ENCODE measurements at regions not wholly inside any gene's neighbourhood (a gene's known extent, or its start where the extent isn't known, plus 50 kb on each side); places are given as distances from the start of the nearest gene placed in this dataset.

DNA sequence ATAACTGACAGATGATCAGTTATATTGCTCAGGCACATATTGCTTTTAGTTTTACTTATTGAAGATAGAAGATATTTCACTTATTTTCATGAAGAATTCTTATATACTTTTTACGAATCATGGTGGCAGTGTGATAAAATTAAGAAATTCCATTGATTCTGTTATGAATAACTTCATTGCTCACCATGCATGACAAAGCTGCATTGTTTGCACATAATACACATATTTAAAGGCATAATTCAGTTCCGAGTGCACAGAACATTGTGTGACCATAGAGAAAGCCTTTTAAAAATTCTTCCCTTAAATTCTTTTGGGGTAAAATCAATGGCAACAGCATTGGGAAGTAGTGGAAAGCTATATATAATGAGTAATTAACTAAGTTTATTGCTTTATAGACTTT, 82.5 kb upstream of the NAALADL2 start:
- no peak for DNase-seq (ENCODE audit: low spot score)

DNA sequence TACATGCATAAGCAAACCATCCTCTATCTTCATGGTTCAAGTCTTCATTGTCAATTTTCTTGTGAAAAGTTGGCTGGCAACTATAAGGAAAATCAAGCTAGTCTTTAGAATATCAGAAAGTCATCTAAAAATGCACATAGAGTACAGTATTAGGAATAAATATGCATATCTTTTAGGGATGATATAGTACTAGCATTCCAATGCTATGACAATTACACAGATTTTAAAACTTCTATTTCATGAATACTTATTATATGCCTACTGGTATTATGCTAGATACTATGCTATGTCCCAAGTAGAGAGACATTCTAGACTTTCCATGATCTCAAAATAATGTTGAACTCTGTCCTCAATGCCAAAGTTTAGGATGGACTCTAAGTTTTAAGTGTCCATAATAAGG, 81.3 kb upstream of the NAALADL2 start:
- DNase-seq (ENCODE audit: low spot score), result no peak

DNA sequence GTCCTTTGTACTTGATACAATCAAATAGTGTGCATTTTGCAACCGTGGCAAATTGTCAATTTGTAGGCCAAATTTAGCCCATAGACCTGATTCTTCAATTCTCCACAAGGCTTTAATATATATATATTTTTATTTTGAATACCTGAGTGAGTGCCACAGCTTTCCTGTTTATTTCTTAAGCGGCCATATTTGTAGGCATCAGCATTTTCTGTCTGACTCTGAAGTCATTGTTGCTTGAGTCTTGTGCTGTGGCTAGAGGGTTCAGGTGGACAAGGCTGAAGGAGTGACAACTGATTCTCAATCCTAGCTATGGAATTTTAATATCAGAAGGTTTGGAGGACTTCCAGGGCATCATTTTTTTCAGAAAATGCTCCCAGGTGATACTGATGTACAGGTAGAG, 75.6 kb upstream of the NAALADL2 start:
- no peak for DNase-seq (ENCODE audit: low spot score)

DNA sequence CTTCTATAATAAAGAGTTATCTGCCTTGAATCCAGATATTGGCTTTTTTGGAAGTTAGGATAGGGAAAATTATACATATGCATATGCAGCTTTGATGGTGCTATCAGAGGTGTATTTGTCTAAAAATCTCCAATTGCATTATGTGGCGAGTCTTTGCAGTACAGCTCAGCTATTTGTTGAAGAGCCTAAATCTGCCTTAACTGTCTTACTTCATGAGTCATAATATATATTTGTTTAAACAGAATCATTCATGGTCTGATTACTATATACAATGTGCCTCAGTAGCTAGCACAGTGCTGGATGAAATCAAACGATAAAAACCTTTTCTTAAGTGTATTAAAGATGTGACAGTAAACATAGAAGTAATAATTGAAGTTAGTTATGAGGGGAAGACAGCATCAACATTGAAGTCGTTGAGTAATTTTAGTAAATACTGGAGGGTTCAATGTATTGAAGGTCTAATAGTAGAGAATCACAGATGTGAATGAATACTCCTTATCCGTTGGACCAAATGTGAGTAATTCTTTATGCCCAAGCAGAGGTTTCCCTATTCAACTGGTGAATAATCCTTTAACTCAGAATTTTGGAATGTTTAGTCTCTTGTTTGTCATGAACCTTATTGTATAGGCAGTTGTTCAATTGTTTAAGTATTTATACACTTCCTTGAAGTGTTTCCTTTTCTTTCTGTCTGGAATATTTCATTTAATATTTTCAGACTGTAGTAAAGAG, 74.8 kb upstream of the NAALADL2 start:
- DNase-seq (ENCODE audit: low spot score), result no peak

DNA sequence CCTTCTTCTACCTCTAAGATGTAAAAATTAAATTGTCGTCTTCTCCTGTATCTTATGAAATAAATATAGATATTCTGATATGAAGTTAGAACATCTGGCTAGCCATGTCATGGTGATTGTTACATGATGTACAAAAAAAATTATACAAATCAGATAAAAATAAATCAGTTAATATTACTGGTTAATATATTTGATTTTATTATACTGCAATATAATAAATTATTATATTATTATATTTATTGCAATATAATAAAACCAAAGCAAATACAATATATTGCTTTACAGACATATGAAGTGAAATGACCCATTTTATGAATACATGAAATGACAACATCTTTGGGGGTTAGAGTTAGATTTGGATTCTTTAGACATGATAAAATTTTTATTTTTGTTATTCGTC, 72.3 kb upstream of the NAALADL2 start:
- DNase-seq (ENCODE audit: low spot score), result no peak

DNA sequence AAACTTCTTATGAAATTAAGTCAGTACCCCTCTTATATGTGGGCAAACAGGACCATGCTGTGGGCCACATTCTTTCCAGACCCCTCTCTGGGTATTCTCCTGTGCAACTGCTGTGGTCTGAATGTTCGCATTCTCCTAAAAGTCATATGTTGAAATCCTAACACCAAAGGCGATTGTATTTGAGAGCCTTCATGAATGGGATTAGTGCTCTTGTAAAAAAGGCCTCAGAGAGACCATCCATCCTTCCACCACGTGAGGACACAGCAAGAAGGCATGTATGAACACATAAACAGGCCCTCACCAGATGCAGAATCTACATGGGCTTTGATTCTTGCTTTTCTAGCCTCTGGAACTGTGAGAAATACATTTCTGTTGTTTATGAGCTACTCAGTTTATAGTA, 68.0 kb upstream of the NAALADL2 start:
- DNase-seq (ENCODE audit: low spot score), result no peak

DNA sequence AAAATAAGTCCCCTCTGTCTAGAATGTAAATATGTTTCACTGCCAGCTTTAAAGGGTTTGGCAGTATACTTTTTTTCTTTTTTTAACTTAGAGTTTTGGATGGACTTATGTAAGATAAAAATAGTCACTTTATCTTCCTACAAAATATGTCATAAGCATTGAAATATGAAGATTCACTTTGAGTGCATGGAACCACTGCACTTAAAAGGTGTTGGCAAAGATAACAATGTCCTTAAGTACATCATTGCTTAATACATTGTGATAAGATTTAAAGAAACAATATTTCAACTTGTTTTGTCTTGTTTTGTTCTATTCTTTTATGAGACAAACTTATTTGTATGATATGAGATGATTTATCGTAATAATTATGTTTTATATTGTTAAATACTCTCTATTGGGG, 66.3 kb upstream of the NAALADL2 start:
- no peak for DNase-seq (ENCODE audit: low spot score)
